Endodermal cell (in vitro differentiated cells): ENCODE measurements at regions not wholly inside any gene's neighbourhood (a gene's known extent, or its start where the extent isn't known, plus 50 kb on each side); places are given as distances from the start of the nearest gene placed in this dataset.

Source experiments
- DNase-seq: peaks from one replicate; pipeline ENCODE4 v3.0.0-alpha.2; 2017
- H3K27ac ChIP-seq: 2 replicates; pipeline ENCODE4 v1.5.1; 2013; ENCODE audit warnings: mild to moderate bottlenecking, low read depth, low read length, moderate library complexity
- H3K27me3 ChIP-seq: 2 replicates; pipeline ENCODE4 v1.6.1; 2013; ENCODE audit warnings: mild to moderate bottlenecking, low read length, moderate library complexity; ENCODE audit not compliant: insufficient read depth, control insufficient read depth, poor library complexity, severe bottlenecking
- H3K36me3 ChIP-seq: 2 replicates; pipeline ENCODE4 v1.7.0; 2013; ENCODE audit warnings: mild to moderate bottlenecking, low read length, moderate library complexity; ENCODE audit not compliant: control insufficient read depth, insufficient read depth
- H3K4me1 ChIP-seq: one replicate; pipeline ENCODE4 v1.7.0; 2013; ENCODE audit warnings: low read length; ENCODE audit not compliant: control insufficient read depth, insufficient read depth
- H3K4me3 ChIP-seq: 2 replicates; pipeline ENCODE4 v1.5.1; 2013; ENCODE audit warnings: mild to moderate bottlenecking, low read length, moderate library complexity
- H3K9ac ChIP-seq: 2 replicates; pipeline ENCODE4 v1.6.1; 2013; ENCODE audit warnings: mild to moderate bottlenecking, low read length, moderate library complexity; ENCODE audit not compliant: poor library complexity, severe bottlenecking; ENCODE audit errors: extremely low read depth
- H3K9me3 ChIP-seq: 2 replicates; pipeline ENCODE4 v1.6.1; 2013; ENCODE audit warnings: mild to moderate bottlenecking, low read length, moderate library complexity; ENCODE audit not compliant: control insufficient read depth
- H3K27ac Mint-ChIP-seq: 2 replicates; pipeline ENCODE4 v1.8.0; 2020; ENCODE audit warnings: mixed read lengths
- H3K27me3 Mint-ChIP-seq: 2 replicates; pipeline ENCODE4 v1.8.0; 2021; ENCODE audit warnings: mild to moderate bottlenecking, mixed read lengths; ENCODE audit not compliant: insufficient read depth
- H3K36me3 Mint-ChIP-seq: 2 replicates; pipeline ENCODE4 v1.8.0; 2020; ENCODE audit warnings: low read depth, mixed read lengths
- H3K4me1 Mint-ChIP-seq: 2 replicates; pipeline ENCODE4 v1.8.0; 2020; ENCODE audit warnings: mixed read lengths
- H3K4me3 Mint-ChIP-seq: 2 replicates; pipeline ENCODE4 v1.8.0; 2020; ENCODE audit warnings: mild to moderate bottlenecking, moderate library complexity, mixed read lengths
- H3K9me3 Mint-ChIP-seq: 2 replicates; pipeline ENCODE4 v1.8.0; 2020; ENCODE audit warnings: mild to moderate bottlenecking, mixed read lengths
- WGBS, 2 experiments: methylation state at CpG; one replicate each; pipeline versions ENCODE4 v1.1.5 to v1.1.7; 2013; ENCODE audit warnings: missing lambda C conversion rate in 2 of 2, mixed read lengths in 1 of 2; ENCODE audit not compliant: insufficient coverage in 1 of 2, insufficient read length in 1 of 2; 5-methylcytosine and 5-hydroxymethylcytosine counted together
- TF ChIP-seq, protein P1 (sequence below): fragments of 200-600 bp; sonication (generic); conservative IDR thresholded peaks from 2 replicates; pipeline ENCODE4 v1.5.0; 2021; ENCODE audit warnings: antibody characterized with exemption, mild to moderate bottlenecking

DNA sequence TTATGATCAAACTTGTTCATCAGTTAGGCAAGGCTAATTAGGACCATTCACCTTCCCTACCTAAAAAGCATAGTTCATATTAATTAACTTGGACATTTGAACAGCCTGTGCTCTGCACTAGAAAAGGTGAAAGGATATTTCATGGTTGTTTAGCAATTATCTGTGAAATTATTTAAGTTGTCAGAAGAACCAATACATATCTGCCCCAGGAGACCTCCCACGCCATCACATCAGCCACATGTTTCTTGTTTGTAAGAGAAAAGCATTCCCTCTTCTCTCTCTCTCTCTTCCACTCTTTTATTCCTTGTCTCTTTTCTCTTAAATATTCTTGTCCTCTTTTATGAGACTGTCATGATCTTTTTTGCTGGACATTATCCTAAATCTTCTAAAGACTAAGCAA, 282.0 kb upstream of the RND3 start:
- no peak overlapping the region for H3K4me3 Mint-ChIP-seq
- no peak for DNase-seq
- Histone ChIP-seq H3K9me3 (no peaks in the 10 kb centered on the region), H3K4me1 (peaks cover 8% of the 10 kb centered on the region), H3K9ac (no peak overlapping the region), H3K27me3 (no peaks in the 10 kb centered on the region), H3K4me3 (no peak overlapping the region), H3K27ac (no peak overlapping the region), H3K36me3 (no peaks in the 10 kb centered on the region)
- TF ChIP-seq, protein P1, sequence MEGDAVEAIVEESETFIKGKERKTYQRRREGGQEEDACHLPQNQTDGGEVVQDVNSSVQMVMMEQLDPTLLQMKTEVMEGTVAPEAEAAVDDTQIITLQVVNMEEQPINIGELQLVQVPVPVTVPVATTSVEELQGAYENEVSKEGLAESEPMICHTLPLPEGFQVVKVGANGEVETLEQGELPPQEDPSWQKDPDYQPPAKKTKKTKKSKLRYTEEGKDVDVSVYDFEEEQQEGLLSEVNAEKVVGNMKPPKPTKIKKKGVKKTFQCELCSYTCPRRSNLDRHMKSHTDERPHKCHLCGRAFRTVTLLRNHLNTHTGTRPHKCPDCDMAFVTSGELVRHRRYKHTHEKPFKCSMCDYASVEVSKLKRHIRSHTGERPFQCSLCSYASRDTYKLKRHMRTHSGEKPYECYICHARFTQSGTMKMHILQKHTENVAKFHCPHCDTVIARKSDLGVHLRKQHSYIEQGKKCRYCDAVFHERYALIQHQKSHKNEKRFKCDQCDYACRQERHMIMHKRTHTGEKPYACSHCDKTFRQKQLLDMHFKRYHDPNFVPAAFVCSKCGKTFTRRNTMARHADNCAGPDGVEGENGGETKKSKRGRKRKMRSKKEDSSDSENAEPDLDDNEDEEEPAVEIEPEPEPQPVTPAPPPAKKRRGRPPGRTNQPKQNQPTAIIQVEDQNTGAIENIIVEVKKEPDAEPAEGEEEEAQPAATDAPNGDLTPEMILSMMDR, result no peak
- H3K27me3 Mint-ChIP-seq, result no peaks in the 10 kb centered on the region
- H3K9me3 Mint-ChIP-seq, result no peaks in the 10 kb centered on the region
- H3K27ac Mint-ChIP-seq, result no peak overlapping the region
- peaks cover 14% of the 10 kb centered on the region for H3K4me1 Mint-ChIP-seq
- 92% methylated on average over 1 of the region's 1 CpG; no CpG with 5 or more reads in 1 of the 2 experiments for WGBS, 2 experiments
- no peaks in the 10 kb centered on the region for H3K36me3 Mint-ChIP-seq

DNA sequence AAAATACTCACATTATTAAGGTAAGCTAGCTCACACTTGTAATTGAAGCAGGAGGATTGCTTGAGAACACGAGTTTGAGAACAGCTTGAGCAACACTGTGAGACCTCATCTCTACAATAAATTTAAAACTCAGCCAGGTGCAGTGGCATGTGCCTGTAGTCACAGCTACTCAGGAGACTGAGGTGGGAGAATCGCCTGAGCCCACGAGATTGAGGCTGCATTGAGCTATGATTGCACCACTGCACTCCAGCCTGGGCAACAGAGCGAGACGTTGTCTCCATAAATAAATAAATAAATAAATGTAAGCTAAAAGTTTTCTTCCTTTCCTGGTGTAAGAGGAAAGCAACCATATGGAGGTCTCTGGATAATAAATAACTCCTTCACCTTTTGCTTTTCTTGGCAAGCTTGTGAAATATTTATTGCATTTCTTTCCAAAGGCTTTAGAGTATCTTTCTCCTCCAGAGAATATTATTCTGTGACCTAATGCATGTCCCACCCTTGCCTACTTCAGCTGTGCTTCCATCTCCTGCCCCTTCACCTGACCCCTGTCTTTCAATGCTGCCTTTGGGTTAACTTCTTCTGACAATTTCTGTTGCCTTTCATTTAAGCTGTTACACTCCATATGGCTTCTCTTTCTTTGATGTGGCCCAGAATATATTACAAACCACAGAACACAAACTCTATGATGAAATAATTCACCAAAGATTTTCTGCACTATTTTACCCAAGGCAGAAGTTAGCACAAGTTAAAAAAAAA, 280.7 kb upstream of the RND3 start:
- H3K27ac Mint-ChIP-seq, result no peak overlapping the region
- Histone ChIP-seq H3K9ac (no peak overlapping the region), H3K27ac (no peak overlapping the region), H3K4me3 (no peak overlapping the region), H3K4me1 (peaks cover 8% of the 10 kb centered on the region), H3K36me3 (no peaks in the 10 kb centered on the region), H3K27me3 (no peaks in the 10 kb centered on the region), H3K9me3 (no peaks in the 10 kb centered on the region)
- no peaks in the 10 kb centered on the region for H3K27me3 Mint-ChIP-seq
- H3K4me1 Mint-ChIP-seq, result peaks cover 14% of the 10 kb centered on the region
- TF ChIP-seq, protein P1, result no peak
- no peaks in the 10 kb centered on the region for H3K36me3 Mint-ChIP-seq
- H3K4me3 Mint-ChIP-seq, result no peak overlapping the region
- no peaks in the 10 kb centered on the region for H3K9me3 Mint-ChIP-seq
- no peak for DNase-seq
- 80 to 84% methylated on average over 3 of the region's 5 CpGs for WGBS, 2 experiments

DNA sequence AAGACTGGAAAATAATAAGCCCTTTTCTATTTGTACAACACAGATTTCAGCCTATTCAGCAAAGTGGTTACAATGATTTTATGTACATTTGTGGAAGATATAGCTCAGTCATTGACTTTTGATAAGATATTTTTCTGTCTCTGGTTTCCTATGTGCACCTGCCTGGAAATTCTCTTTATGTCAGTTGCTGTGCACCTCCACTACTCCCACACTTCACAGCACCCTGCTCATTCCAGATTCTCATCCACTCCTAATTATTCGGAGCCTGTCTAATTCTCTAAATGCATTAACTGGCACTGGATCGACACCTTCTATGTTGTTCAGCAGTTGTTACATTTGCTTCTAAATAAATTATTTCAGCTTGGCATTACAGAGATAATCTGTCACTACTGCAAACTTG, 275.1 kb upstream of the RND3 start:
- H3K9me3 Mint-ChIP-seq, result no peaks in the 10 kb centered on the region
- Histone ChIP-seq H3K9ac (no peak overlapping the region), H3K36me3 (no peaks in the 10 kb centered on the region), H3K9me3 (no peaks in the 10 kb centered on the region), H3K4me3 (no peak overlapping the region), H3K4me1 (peaks cover 3% of the 10 kb centered on the region), H3K27me3 (no peaks in the 10 kb centered on the region), H3K27ac (no peak overlapping the region)
- 48% methylated on average over 2 of the region's 2 CpGs; no CpG with 5 or more reads in 1 of the 2 experiments for WGBS, 2 experiments
- no peak for DNase-seq
- H3K4me3 Mint-ChIP-seq, result no peak overlapping the region
- H3K4me1 Mint-ChIP-seq, result peaks cover 8% of the 10 kb centered on the region
- no peaks in the 10 kb centered on the region for H3K36me3 Mint-ChIP-seq
- H3K27me3 Mint-ChIP-seq, result no peaks in the 10 kb centered on the region
- H3K27ac Mint-ChIP-seq, result no peak overlapping the region
- TF ChIP-seq, protein P1, result no peak
